SK-N-SH treated with all-trans-retinoic acid at 6 μM for 48 hours (cell line): ENCODE measurements at regions not wholly inside any gene's neighbourhood (a gene's known extent, or its start where the extent isn't known, plus 50 kb on each side); places are given as distances from the start of the nearest gene placed in this dataset.

ENCODE experiments used
- ATAC-seq: fragments of 200-7000 bp; cut with Tn5 transposase; 3 replicates; pipeline ENCODE4 v1.9.1; 2020; ENCODE audit warnings: mild to moderate bottlenecking, moderate library complexity
- ARNTL ChIP-seq: fragments of 450-650 bp; formaldehyde crosslinking; IDR thresholded peaks from 2 replicates; pipeline ENCODE4 v1.5.0; 2020; ENCODE audit warnings: low read depth, mild to moderate bottlenecking, moderate library complexity, borderline replicate concordance
- BACH2 ChIP-seq: fragments of 250-450 bp; sonication (Bioruptor Pico); IDR thresholded peaks from 2 replicates; pipeline ENCODE4 v1.9.0; 2021; ENCODE audit warnings: mild to moderate bottlenecking, borderline replicate concordance
- CSDC2 ChIP-seq: fragments of 250-450 bp; sonication (Bioruptor Pico); IDR thresholded peaks from 2 replicates; pipeline ENCODE4 v1.5.0; 2020; ENCODE audit warnings: mild to moderate bottlenecking, moderate library complexity
- ESRRG ChIP-seq: fragments of 250-450 bp; sonication (Bioruptor Pico); IDR thresholded peaks from 2 replicates; pipeline ENCODE4 v1.6.1; 2021; ENCODE audit warnings: mild to moderate bottlenecking
- GLIS3 ChIP-seq: fragments of 250-450 bp; sonication (Bioruptor Pico); IDR thresholded peaks from 2 replicates; pipeline ENCODE4 v1.5.0; 2020; ENCODE audit warnings: mild to moderate bottlenecking, moderate library complexity
- ISL1 ChIP-seq: fragments of 250-450 bp; sonication (Bioruptor Pico); IDR thresholded peaks from 2 replicates; pipeline ENCODE4 v2.1.2; 2022; ENCODE audit warnings: mild to moderate bottlenecking, moderate library complexity
- OSR1 ChIP-seq: fragments of 250-450 bp; sonication (Bioruptor Pico); IDR thresholded peaks from 2 replicates; pipeline ENCODE4 v1.8.0; 2022; ENCODE audit warnings: moderate library complexity, mild to moderate bottlenecking, inconsistent platforms
- PPARA ChIP-seq: fragments of 250-450 bp; sonication (Bioruptor Pico); IDR thresholded peaks from 2 replicates; pipeline ENCODE4 v1.5.0; 2020; ENCODE audit warnings: mild to moderate bottlenecking, borderline replicate concordance
- RARB ChIP-seq: fragments of 250-450 bp; sonication (Bioruptor Pico); IDR thresholded peaks from 2 replicates; pipeline ENCODE4 v1.8.0; 2021; ENCODE audit warnings: mild to moderate bottlenecking, moderate library complexity
- SNAI2 ChIP-seq: fragments of 250-450 bp; sonication (Bioruptor Pico); IDR thresholded peaks from 2 replicates; pipeline ENCODE4 v1.5.0; 2020; ENCODE audit warnings: mild to moderate bottlenecking, moderate library complexity
- TCF4 ChIP-seq: fragments of 250-450 bp; sonication (Bioruptor Pico); IDR thresholded peaks from 2 replicates; pipeline ENCODE4 v1.8.0; 2021; ENCODE audit warnings: mild to moderate bottlenecking, moderate library complexity, borderline replicate concordance
- TOX ChIP-seq: fragments of 250-450 bp; sonication (Bioruptor Pico); IDR thresholded peaks from 2 replicates; pipeline ENCODE4 v1.8.0; 2021; ENCODE audit warnings: mild to moderate bottlenecking, moderate library complexity, borderline replicate concordance
- ZC3H10 ChIP-seq: fragments of 250-450 bp; sonication (Bioruptor Pico); IDR thresholded peaks from 2 replicates; pipeline ENCODE4 v1.5.1; 2021; ENCODE audit warnings: mild to moderate bottlenecking, moderate library complexity
- ZFP3 ChIP-seq: fragments of 250-450 bp; sonication (Bioruptor Pico); IDR thresholded peaks from 2 replicates; pipeline ENCODE4 v1.5.0; 2020; ENCODE audit warnings: mild to moderate bottlenecking, moderate library complexity
- ZFP30 ChIP-seq: fragments of 450-650 bp; formaldehyde crosslinking; IDR thresholded peaks from 2 replicates; pipeline ENCODE4 v1.5.0; 2022; ENCODE audit warnings: mild to moderate bottlenecking, moderate library complexity
- ZNF565 ChIP-seq: fragments of 450-650 bp; formaldehyde crosslinking; conservative IDR thresholded peaks from 2 replicates; pipeline ENCODE4 v1.5.0; 2020; ENCODE audit warnings: low read depth, mild to moderate bottlenecking, moderate library complexity
- ZNF70 ChIP-seq: fragments of 450-650 bp; formaldehyde crosslinking; IDR thresholded peaks from 2 replicates; pipeline ENCODE4 v1.5.0; 2020; ENCODE audit warnings: mild to moderate bottlenecking, moderate library complexity
- ZNF8 ChIP-seq: fragments of 450-650 bp; formaldehyde crosslinking; IDR thresholded peaks from 2 replicates; pipeline ENCODE4 v1.5.0; 2020; ENCODE audit warnings: mild to moderate bottlenecking, moderate library complexity
- TF ChIP-seq, protein P1 (sequence below): fragments of 250-450 bp; sonication (Bioruptor Pico); IDR thresholded peaks from 2 replicates; pipeline ENCODE4 v1.5.1; 2021; ENCODE audit warnings: mild to moderate bottlenecking, moderate library complexity
- TF ChIP-seq, protein P2 (sequence below): fragments of 250-450 bp; sonication (Bioruptor Pico); IDR thresholded peaks from 2 replicates; pipeline ENCODE4 v1.8.0; 2020; ENCODE audit warnings: mild to moderate bottlenecking, moderate library complexity, borderline replicate concordance
- TF ChIP-seq, protein P3 (sequence below): fragments of 250-450 bp; sonication (Bioruptor Pico); IDR thresholded peaks from 2 replicates; pipeline ENCODE4 v1.5.1; 2020; ENCODE audit warnings: low read depth, mild to moderate bottlenecking, moderate library complexity
- TF ChIP-seq, protein P4 (sequence below): fragments of 250-450 bp; sonication (Bioruptor Pico); IDR thresholded peaks from 2 replicates; pipeline ENCODE4 v1.5.0; 2020; ENCODE audit warnings: mild to moderate bottlenecking, moderate library complexity

DNA sequence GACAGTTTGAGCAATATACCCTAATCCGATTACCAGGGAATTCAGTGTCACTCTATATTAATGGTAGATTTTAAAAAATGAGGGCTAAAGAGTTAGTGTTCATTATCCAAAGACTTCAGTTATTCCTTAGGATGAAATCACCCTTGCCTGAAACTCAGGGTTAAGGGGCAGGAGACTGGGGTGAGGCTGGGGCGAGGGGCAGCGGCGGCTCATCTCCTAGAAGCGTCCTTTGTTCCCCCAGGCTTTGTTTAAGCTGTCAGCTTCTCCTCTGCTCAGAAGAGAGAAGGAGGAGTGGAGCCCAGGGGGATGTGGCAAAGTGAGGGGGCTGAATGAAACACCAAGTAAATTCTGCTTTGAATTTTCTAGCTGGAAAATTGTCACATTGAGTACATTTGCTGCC is 117.7 kb upstream of the ELAC2 start:
- ATAC-seq, result no peak
- TF ChIP-seq ESRRG (CRISPR knock-in tag) (no peak), SNAI2 (CRISPR knock-in tag) (no peak), TCF4 (no peak), RARB (no peak), ZNF70 (no peak), ISL1 (CRISPR knock-in tag) (no peak), ZNF565 (CRISPR knock-in tag) (no peak), TOX (no peak), CSDC2 (CRISPR knock-in tag) (no peak), PPARA (CRISPR knock-in tag) (no peak), ZNF8 (no peak)
- TF ChIP-seq, protein P1, sequence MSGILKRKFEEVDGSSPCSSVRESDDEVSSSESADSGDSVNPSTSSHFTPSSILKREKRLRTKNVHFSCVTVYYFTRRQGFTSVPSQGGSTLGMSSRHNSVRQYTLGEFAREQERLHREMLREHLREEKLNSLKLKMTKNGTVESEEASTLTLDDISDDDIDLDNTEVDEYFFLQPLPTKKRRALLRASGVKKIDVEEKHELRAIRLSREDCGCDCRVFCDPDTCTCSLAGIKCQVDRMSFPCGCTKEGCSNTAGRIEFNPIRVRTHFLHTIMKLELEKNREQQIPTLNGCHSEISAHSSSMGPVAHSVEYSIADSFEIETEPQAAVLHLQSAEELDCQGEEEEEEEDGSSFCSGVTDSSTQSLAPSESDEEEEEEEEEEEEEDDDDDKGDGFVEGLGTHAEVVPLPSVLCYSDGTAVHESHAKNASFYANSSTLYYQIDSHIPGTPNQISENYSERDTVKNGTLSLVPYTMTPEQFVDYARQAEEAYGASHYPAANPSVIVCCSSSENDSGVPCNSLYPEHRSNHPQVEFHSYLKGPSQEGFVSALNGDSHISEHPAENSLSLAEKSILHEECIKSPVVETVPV, result no peak
- TF ChIP-seq, protein P2, sequence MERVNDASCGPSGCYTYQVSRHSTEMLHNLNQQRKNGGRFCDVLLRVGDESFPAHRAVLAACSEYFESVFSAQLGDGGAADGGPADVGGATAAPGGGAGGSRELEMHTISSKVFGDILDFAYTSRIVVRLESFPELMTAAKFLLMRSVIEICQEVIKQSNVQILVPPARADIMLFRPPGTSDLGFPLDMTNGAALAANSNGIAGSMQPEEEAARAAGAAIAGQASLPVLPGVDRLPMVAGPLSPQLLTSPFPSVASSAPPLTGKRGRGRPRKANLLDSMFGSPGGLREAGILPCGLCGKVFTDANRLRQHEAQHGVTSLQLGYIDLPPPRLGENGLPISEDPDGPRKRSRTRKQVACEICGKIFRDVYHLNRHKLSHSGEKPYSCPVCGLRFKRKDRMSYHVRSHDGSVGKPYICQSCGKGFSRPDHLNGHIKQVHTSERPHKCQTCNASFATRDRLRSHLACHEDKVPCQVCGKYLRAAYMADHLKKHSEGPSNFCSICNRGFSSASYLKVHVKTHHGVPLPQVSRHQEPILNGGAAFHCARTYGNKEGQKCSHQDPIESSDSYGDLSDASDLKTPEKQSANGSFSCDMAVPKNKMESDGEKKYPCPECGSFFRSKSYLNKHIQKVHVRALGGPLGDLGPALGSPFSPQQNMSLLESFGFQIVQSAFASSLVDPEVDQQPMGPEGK (CRISPR knock-in tag), result no peak
- TF ChIP-seq, protein P3, sequence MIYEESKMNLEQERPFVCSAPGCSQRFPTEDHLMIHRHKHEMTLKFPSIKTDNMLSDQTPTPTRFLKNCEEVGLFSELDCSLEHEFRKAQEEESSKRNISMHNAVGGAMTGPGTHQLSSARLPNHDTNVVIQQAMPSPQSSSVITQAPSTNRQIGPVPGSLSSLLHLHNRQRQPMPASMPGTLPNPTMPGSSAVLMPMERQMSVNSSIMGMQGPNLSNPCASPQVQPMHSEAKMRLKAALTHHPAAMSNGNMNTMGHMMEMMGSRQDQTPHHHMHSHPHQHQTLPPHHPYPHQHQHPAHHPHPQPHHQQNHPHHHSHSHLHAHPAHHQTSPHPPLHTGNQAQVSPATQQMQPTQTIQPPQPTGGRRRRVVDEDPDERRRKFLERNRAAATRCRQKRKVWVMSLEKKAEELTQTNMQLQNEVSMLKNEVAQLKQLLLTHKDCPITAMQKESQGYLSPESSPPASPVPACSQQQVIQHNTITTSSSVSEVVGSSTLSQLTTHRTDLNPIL (CRISPR knock-in tag), result no peak

DNA sequence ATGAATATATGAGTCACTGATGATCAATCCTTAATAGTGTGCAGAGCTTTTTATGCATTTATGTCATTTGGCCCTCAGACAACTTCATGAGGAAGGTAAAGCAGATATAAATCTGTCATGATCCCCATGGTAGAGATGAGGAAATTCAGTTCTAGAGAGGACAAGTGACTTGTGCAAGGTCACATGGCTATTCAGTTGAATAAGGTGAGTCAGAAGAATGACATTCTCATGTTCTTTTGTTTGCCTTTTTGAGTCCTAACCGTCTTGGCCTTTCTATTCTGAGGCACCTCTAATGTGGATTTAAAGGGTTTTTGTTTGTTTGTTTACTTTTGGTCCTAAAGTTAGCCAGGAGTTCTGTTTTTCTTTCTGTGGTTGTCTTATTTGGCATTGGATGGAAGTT is 116.2 kb upstream of the ELAC2 start:
- no peak for TF ChIP-seq TOX
- no peak for TF ChIP-seq CSDC2 (CRISPR knock-in tag)
- no peak for TF ChIP-seq ZFP3 (CRISPR knock-in tag)
- TF ChIP-seq, all 23 proteins: peak for 0
- no peak for ATAC-seq

DNA sequence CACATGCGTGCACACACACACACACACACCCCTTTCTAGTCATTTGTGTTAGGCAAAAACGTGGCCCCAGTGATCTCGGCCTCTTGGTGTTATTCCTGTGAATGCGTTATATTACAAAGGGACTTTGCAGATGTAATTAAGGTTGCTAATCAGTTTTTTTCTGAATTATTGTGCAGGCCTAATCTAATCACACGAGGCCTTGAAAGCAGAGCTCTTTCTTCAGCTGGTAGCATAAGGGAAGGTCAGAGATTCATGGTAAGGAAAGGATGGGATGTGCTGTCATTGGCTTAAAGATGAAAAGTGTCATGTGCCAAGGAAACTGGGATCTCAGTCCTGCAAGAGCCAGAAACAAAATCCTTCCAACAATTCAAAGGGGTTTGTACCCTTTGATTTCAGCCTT is 113.4 kb upstream of the ELAC2 start:
- TF ChIP-seq ZFP30, result no peak
- no peak for TF ChIP-seq OSR1 (CRISPR knock-in tag)
- TF ChIP-seq TCF4, result no peak
- TF ChIP-seq PPARA (CRISPR knock-in tag), result no peak
- TF ChIP-seq ZC3H10 (CRISPR knock-in tag), result no peak
- no peak for TF ChIP-seq BACH2
- TF ChIP-seq ESRRG (CRISPR knock-in tag), result no peak
- TF ChIP-seq, protein P2 (CRISPR knock-in tag), result no peak
- TF ChIP-seq TOX, result no peak
- TF ChIP-seq, protein P4, sequence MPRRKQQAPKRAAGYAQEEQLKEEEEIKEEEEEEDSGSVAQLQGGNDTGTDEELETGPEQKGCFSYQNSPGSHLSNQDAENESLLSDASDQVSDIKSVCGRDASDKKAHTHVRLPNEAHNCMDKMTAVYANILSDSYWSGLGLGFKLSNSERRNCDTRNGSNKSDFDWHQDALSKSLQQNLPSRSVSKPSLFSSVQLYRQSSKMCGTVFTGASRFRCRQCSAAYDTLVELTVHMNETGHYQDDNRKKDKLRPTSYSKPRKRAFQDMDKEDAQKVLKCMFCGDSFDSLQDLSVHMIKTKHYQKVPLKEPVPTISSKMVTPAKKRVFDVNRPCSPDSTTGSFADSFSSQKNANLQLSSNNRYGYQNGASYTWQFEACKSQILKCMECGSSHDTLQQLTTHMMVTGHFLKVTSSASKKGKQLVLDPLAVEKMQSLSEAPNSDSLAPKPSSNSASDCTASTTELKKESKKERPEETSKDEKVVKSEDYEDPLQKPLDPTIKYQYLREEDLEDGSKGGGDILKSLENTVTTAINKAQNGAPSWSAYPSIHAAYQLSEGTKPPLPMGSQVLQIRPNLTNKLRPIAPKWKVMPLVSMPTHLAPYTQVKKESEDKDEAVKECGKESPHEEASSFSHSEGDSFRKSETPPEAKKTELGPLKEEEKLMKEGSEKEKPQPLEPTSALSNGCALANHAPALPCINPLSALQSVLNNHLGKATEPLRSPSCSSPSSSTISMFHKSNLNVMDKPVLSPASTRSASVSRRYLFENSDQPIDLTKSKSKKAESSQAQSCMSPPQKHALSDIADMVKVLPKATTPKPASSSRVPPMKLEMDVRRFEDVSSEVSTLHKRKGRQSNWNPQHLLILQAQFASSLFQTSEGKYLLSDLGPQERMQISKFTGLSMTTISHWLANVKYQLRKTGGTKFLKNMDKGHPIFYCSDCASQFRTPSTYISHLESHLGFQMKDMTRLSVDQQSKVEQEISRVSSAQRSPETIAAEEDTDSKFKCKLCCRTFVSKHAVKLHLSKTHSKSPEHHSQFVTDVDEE (CRISPR knock-in tag), result no peak
- TF ChIP-seq GLIS3 (CRISPR knock-in tag), result no peak
- no peak for TF ChIP-seq ZFP3 (CRISPR knock-in tag)
- TF ChIP-seq ARNTL (CRISPR knock-in tag), result no peak
- no peak for TF ChIP-seq ZNF70
- TF ChIP-seq ZNF565 (CRISPR knock-in tag), result no peak
- ATAC-seq, result no peak
